Mesothelial cell of epicardium (in vitro differentiated cells): ENCODE measurements at regions not wholly inside any gene's neighbourhood (a gene's known extent, or its start where the extent isn't known, plus 50 kb on each side); places are given as distances from the start of the nearest gene placed in this dataset.

Experiments used
- DNase-seq, 2 experiments: peaks; one replicate each; pipeline ENCODE4 v3.0.0; 2021; ENCODE audit warnings: low spot score in 2 of 2; ENCODE audit not compliant: unreplicated experiment in 2 of 2
- H3K27ac Mint-ChIP-seq: 2 replicates; pipeline ENCODE4 v1.8.0; 2021; ENCODE audit warnings: mixed read lengths
- H3K27me3 Mint-ChIP-seq: 2 replicates; pipeline ENCODE4 v1.8.0; 2021; ENCODE audit warnings: low read depth, mixed read lengths
- H3K36me3 Mint-ChIP-seq: 2 replicates; pipeline ENCODE4 v1.8.0; 2021; ENCODE audit warnings: mixed read lengths
- H3K4me1 Mint-ChIP-seq: 2 replicates; pipeline ENCODE4 v1.8.0; 2021; ENCODE audit warnings: mixed read lengths
- H3K4me3 Mint-ChIP-seq: 2 replicates; pipeline ENCODE4 v1.8.0; 2021; ENCODE audit warnings: mild to moderate bottlenecking, moderate library complexity, mixed read lengths
- H3K9me3 Mint-ChIP-seq: 2 replicates; pipeline ENCODE4 v1.8.0; 2021; ENCODE audit warnings: mixed read lengths
- TF ChIP-seq, protein P1 (sequence below): fragments of 200-600 bp; sonication (generic); IDR thresholded peaks from one replicate; pipeline ENCODE4 v1.5.0; 2021; ENCODE audit warnings: antibody characterized with exemption; ENCODE audit not compliant: unreplicated experiment

DNA sequence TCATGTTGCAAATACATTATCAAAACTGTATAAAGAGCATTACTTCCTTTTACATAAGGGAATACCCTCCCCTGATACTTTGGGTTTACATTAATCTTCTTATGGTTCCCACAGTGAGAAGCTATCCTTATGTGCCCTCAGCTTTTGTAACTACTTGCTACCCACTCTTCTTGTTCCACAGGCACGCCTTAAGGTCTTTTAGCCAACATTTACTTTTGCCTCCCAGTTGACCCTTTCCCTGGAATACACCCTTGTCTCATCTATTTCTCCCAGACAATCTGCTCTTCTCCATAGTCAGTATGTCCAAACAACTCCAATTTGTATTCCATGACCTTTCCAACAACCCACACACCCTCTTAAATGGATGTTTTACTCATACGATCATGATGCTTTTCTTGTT is 116.8 kb upstream of the COL8A1 start:
- peaks cover 1% of the 10 kb centered on the region for H3K36me3 Mint-ChIP-seq
- DNase-seq, result no peak
- no peak overlapping the region for H3K4me3 Mint-ChIP-seq
- peaks cover 2% of the 10 kb centered on the region for H3K4me1 Mint-ChIP-seq
- peaks cover 4% of the 10 kb centered on the region for H3K9me3 Mint-ChIP-seq
- H3K27me3 Mint-ChIP-seq, result no peaks in the 10 kb centered on the region
- TF ChIP-seq, protein P1, sequence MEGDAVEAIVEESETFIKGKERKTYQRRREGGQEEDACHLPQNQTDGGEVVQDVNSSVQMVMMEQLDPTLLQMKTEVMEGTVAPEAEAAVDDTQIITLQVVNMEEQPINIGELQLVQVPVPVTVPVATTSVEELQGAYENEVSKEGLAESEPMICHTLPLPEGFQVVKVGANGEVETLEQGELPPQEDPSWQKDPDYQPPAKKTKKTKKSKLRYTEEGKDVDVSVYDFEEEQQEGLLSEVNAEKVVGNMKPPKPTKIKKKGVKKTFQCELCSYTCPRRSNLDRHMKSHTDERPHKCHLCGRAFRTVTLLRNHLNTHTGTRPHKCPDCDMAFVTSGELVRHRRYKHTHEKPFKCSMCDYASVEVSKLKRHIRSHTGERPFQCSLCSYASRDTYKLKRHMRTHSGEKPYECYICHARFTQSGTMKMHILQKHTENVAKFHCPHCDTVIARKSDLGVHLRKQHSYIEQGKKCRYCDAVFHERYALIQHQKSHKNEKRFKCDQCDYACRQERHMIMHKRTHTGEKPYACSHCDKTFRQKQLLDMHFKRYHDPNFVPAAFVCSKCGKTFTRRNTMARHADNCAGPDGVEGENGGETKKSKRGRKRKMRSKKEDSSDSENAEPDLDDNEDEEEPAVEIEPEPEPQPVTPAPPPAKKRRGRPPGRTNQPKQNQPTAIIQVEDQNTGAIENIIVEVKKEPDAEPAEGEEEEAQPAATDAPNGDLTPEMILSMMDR, result no peak
- no peak overlapping the region for H3K27ac Mint-ChIP-seq

DNA sequence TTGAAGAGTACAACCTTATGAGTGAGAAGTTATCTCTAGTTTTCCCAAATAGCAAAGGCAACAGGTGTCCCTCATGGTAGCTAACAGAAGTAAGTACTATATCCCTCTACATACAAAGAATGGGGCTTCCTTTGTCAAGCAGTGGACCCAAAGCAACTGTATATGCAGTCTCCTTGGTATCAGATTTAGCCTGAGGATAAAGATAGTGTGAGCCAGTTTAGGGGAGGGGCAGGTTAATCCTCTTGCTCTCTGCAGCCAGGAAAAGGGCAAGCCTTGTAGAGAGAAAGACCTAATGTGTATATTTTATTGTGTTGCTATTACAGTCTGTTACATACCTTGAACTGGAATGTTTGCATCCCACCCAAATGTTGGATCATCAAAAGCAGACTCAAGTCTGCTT is 117.9 kb upstream of the COL8A1 start:
- no peak for DNase-seq
- Mint-ChIP-seq H3K36me3 (no peaks in the 10 kb centered on the region), H3K9me3 (peaks cover under 1% of the 10 kb centered on the region), H3K27me3 (no peaks in the 10 kb centered on the region), H3K4me3 (no peak overlapping the region), H3K4me1 (no peaks in the 10 kb centered on the region), H3K27ac (no peak overlapping the region)
- TF ChIP-seq, protein P1, result no peak

DNA sequence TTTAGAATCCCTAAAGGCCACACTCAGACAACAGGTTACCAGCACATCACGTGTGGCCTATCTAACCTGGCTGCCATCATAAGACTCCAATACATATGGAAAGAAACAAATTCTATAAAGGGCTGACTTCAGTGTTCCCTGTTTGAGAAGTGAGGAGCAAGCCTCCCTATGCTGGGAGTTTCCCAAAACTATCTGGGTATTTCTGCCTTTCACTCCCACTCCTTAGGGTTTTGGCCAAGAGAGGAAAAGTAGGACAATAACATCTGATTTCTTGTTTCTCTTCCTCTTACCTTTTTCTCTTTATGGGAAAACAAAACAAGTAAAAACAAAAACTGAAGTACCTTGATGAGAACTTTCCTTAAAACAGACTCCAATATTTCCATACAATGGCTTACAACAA is 121.5 kb upstream of the COL8A1 start:
- DNase-seq, result no peak
- Mint-ChIP-seq H3K36me3 (no peaks in the 10 kb centered on the region), H3K4me3 (no peak overlapping the region), H3K27me3 (peaks cover 1% of the 10 kb centered on the region), H3K9me3 (no peaks in the 10 kb centered on the region), H3K27ac (no peak overlapping the region), H3K4me1 (no peaks in the 10 kb centered on the region)
- TF ChIP-seq, protein P1, result no peak

DNA sequence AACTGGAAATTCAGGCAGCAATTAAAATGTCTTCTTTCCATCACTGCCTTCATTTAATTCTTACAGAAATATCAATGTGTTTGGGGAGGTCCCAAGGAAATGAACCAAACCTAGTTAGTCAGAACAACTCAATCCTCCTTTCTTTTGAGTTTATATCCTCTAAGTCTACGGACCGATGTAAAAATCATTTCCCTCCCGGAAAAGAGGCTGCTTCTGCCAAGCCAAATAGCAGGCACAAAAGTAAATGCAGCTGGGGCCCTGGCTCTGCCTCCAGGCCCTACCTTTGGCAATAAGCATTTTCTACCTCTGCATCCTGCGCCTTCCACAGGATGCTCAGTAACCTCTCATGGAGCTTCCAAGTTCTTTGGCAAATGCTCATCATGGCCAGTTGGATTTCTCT is 122.5 kb upstream of the COL8A1 start:
- H3K27ac Mint-ChIP-seq, result no peak overlapping the region
- peaks cover 1% of the 10 kb centered on the region for H3K27me3 Mint-ChIP-seq
- no peak for DNase-seq
- no peaks in the 10 kb centered on the region for H3K9me3 Mint-ChIP-seq
- H3K4me1 Mint-ChIP-seq, result no peaks in the 10 kb centered on the region
- H3K36me3 Mint-ChIP-seq, result no peaks in the 10 kb centered on the region
- H3K4me3 Mint-ChIP-seq, result no peak overlapping the region
- TF ChIP-seq, protein P1, result no peak

- Mint-ChIP-seq H3K36me3 (no peaks in the 10 kb centered on the region), H3K4me1 (no peaks in the 10 kb centered on the region), H3K27ac (no peak overlapping the region), H3K9me3 (no peaks in the 10 kb centered on the region), H3K27me3 (no peaks in the 10 kb centered on the region), H3K4me3 (no peak overlapping the region)
- TF ChIP-seq, protein P1, result no peak
- no peak for DNase-seq
Measured at GRCh38 chr3:99509224-99509623, 129.2 kb upstream of the COL8A1 start.

DNA sequence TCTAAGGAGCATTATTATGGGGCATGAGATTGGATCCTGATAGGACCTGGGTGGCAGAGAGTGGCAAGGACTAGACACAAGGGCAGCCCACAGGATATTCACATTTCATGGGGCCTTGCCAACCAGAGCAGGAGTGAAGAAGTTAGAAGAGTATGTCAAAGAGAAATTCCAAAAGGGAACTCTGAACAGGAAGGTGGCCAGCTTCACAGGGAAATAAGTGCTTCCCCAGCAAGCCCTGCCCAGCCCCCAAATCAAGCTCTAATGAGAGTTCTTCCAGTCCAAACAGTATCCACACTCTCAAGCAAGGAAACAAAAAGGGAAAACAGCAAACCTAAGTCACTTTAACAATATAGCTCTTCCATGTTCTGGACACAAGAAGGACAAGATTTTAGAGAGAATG is 130.2 kb upstream of the COL8A1 start:
- TF ChIP-seq, protein P1, result no peak
- no peak overlapping the region for H3K4me3 Mint-ChIP-seq
- no peaks in the 10 kb centered on the region for H3K36me3 Mint-ChIP-seq
- H3K9me3 Mint-ChIP-seq, result no peaks in the 10 kb centered on the region
- no peak for DNase-seq
- H3K4me1 Mint-ChIP-seq, result no peaks in the 10 kb centered on the region
- no peak overlapping the region for H3K27ac Mint-ChIP-seq
- H3K27me3 Mint-ChIP-seq, result no peaks in the 10 kb centered on the region
